Tongue (tissue), 1 donor: ENCODE measurements at regions not wholly inside any gene's neighbourhood (a gene's known extent, or its start where the extent isn't known, plus 50 kb on each side); places are given as distances from the start of the nearest gene placed in this dataset.

Experiments
- DNase-seq: peaks from one replicate; pipeline ENCODE4 v3.0.0-alpha.2; 2015

DNA sequence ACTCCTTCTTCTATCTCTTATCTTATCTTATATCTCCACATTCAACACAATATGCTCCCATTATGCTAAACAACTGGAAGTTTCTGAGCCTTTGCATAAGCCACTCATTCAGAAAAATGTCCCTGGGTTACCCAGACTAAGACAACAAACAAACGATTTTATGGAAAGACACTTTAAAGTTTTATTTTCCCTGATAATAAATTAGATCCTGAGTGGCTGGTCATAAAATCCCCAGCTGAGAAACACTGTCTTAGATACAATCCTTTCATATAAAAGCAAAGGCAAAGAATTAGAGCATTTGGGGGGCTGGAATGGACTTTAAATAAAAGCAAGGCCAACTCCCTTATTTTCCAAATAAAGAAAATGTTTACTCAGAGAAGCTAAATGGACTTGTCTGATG lies 322.3 kb downstream of the GBE1 start:
- DNase-seq, result no peak

DNA sequence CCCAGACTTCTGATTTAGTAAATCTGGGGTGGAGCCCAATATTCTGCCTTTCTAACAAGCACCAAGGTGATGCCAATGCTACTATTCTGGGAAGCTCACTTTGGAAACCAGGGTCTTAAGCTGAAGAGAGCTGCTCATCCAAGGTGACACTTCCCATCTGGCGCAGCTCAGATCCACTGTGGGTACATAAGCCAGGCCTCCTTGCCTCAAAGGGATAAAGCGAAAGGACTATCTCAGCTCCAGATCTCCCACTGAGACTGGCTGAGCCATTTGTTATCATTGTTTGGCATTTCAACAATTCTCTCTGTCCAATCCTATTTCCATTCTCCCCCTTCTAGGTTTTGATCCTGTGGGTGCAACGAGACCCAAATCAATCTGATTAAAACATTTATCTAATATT lies 323.8 kb downstream of the GBE1 start:
- no peak for DNase-seq

GRCh38 chr3:81436182-81436581 lies 325.3 kb downstream of the GBE1 start:
- no peak for DNase-seq

- DNase-seq, result no peak
Measured at GRCh38 chr3:81435050-81435449, 326.4 kb downstream of the GBE1 start.

GRCh38 chr3:81434161-81434560 lies 327.3 kb downstream of the GBE1 start:
- DNase-seq, result no peak

DNA sequence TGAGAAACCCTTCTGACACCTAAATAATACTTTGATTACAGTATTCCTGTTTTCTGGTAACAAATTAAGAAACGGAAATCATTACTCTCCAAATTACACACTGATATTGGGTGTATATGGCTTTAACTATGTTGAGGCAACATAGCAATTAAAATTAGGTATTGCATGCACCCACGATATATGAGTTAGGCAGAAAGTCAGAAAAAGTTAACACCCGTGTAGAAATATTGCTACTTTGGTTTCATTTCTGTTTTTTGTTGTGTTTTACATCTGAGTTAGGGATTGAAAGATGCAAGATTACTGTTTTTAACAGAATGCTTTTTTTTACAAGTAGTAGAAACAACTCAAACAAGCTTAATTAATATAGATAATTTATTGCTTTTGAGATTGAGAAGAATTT lies 327.8 kb downstream of the GBE1 start:
- DNase-seq, result no peak

- DNase-seq, result no peak
Measured at GRCh38 chr3:81432456-81432855, 329.0 kb downstream of the GBE1 start.

GRCh38 chr3:81426826-81427577 lies 334.4 kb downstream of the GBE1 start:
- no peak for DNase-seq

DNA sequence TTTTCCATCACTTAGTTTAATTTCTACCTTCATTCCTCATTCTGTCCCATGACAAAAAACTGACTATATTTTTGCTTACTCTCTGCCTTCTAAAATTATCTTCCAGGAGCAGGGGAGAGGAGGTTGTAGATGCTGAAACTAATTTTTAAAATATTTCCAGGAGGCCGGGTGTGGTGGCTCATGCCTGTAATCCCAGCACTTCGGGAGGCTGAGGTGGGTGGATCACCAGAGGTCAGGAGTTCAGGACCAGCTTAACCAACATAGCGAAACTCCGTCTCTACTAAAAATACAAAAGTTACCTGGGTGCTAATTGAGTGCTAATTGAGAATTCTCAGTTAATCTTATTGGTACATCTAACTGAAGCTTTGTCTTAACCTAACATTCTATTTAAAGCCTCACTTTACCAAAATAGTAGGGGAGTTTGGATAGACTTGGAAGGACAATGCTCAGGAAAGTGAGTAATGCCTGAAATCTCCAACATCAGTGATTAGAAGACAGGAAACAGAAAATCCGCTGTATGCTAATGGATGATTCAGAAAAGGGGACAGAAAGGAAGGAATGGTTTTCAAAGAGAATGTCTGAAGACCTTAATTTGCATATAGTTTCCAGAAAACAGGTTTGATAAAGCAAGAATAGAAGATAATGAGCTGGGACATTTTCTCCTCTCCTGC lies 336.1 kb downstream of the GBE1 start:
- no peak for DNase-seq

DNA sequence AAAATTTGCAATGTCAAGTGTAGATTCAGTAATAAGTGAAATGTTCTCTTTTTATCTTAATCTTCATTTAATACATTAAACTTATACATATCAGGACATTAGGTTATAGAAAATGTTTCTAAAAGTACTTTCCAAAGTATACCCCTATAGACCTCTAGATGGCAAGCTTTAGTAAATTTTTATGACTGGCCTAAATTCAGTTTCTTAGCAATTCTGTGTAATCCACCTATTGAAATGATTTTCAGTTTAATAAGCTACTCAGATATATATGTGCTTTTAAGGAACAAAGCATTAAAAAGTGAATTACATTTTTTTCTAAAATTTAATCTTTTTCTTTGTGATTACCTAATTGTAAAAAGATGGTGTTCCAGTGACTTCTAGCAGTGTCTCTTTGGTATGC lies 342.2 kb downstream of the GBE1 start:
- DNase-seq, result peak; percentile 20

- DNase-seq, result no peak
Measured at GRCh38 chr3:81416812-81417211, 344.6 kb downstream of the GBE1 start.

- DNase-seq, result no peak
Measured at GRCh38 chr3:81406318-81406717, 355.1 kb downstream of the GBE1 start.

GRCh38 chr3:81395739-81396513 lies 365.5 kb downstream of the GBE1 start:
- DNase-seq, result no peak

DNA sequence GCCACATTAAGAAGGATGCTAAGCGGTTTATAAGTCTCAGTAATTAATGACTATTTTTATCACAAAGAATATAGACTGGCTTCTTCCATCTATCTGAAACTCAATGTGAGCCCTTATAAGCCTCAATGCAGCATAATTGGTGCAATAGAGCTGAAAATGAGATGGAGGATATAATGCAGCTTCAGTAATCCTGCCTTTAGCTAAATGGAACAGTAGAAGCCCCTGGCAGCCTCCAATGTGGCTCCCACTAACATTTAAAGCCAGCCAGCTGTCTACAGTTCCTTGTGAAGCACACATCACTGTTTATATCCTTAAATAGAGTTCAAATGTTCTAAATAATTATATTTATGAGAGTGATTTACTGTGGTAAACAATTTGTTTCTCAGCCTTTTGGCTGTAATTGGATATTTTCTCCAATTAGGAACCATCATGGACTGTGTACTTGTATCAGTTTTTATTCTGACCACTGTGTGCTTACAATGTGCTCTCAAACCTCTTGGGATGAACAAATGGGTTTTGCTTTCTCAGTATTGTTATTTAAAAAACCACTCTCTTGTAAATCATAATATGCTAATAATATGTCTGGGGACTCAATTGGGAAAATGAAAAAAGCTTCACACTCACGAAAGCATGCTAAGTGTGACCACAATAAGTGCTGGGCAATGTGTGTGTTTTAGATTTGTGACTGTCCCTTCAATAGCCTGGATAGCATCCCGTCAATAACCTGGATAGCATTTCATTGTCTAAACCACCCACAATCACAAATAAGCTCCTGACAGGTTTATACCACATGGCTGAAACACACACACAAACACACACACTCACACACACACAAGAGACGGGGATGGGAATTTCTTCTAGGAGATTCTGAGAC lies 366.6 kb downstream of the GBE1 start:
- no peak for DNase-seq

- no peak for DNase-seq
Measured at GRCh38 chr3:81393251-81393650, 368.2 kb downstream of the GBE1 start.

DNA sequence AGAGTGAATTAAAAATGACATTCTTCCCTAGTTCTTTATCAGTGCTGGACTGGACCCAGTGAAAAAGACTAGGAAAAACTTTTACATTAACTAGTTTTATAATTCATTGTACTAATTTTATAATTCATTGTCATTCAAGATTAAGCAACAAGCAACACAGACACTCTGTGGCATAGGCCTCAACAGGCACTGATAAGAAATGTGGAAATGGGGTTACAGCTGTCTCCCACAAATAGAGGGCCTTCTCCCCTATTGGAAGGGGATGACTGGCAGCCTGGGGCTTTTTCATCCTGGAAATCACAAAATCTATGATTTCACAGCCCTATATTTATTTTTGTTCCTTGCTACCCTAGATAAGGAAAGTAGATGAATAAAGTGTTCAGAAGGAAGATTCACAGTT lies 370.6 kb downstream of the GBE1 start:
- no peak for DNase-seq

- DNase-seq, result no peak
Measured at GRCh38 chr3:81388191-81388590, 373.3 kb downstream of the GBE1 start.

GRCh38 chr3:81382470-81382869 lies 379.0 kb downstream of the GBE1 start:
- no peak for DNase-seq

DNA sequence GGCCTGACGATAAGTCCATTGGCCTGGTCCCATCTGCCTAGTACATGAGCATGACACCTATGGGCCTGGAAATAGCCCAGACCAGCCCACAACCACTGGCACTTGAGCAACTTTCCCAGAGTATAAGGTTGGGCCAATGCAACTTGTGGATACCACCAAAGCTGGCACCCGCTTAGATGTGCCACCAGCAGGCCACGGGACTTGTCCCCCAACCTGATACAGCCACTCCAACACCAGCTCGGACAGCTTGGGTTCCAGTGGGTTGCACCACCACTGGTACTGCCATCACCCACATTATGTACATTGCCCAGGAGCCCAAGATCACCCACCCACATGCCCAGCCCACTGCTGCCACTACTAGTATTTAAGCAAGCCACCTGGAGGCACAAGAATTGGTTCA lies 381.2 kb downstream of the GBE1 start:
- DNase-seq, result no peak

DNA sequence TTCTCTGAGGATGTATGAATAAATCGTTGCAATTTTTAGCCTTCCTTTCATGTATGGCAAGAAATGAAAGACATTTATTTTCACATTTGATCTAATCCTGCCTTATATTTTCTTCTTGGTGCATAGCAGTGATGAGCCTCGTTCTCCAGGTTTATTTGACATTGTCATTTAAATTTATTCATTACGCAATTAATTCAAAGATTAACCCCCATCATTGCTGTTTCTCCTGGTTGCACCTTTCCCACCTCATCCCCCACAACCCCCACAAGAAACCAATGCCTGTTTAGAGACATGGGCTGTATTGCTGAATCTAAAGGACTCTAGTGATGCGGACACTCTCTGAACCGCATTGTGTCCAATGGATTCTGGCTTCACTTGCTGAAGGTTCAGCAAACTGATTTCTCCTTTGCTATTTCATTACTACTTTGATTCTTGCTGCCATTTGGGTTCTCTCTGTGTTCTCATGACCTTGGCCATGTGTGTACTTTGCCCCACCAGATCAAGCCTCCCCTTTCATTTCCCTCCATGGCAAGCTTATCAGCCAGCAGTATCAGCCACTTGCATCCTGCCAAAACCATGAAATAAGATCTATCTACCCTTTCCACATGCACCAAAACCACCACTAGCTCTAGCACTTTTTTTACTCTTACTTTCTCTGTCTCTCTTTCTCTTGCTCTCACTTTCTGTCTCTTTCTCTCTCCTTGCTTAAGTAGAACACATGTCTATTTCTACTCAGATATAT lies 382.7 kb downstream of the GBE1 start:
- DNase-seq, result no peak

DNA sequence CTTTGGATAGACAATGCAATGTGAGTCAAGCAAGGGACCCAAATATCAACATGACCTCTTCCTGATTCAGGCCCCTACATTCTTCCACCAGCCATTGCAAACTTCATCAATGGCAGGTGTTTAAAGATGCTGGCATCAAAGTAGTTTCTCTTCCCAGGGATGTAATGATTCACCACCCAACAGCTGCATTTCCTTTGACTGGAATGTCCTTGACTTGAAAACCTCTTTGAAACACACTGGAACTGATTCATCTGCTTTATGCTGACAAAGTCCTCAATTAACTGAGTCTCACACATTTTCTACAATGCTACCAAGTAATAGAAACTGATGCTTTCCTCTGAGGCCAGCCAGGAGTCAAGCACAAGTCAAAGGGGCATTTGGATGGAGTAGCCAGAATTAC lies 385.5 kb downstream of the GBE1 start:
- DNase-seq, result no peak

GRCh38 chr3:81364411-81364810 lies 397.0 kb downstream of the GBE1 start:
- no peak for DNase-seq
